HG02588 (cell line): ENCODE measurements at regions not wholly inside any gene's neighbourhood (a gene's known extent, or its start where the extent isn't known, plus 50 kb on each side); places are given as distances from the start of the nearest gene placed in this dataset.

Experiments
- ATAC-seq: cut with Tn5 transposase; IDR thresholded peaks from one replicate; pipeline ENCODE4 v1.9.1; 2021; ENCODE audit warnings: mild to moderate bottlenecking, moderate library complexity; ENCODE audit not compliant: unreplicated experiment

DNA sequence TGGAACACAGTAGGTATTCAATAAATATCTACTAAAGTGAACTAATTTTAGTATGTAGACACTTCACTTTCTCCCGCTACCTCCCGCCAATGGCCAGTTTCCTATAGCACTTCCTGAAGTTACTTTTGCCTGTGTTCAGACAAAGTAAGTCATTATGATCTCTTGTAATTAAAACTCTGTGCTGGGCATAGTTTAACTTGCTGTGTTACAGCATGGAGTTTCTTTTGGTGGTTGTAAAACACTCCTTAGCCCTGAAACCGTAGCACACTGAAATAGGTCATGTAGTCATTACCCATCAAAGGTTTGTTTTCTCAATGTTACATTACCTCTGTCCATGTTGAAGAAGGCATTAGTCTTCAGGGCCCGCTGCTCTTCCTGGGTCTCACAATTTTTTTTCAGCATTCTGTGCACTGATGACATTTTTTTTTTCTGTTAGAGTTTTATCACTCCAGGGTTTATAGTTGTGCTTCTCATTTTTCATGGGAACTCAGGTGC, 54.0 kb upstream of the CENPW start:
- ATAC-seq, result no peak
